GM19025 (cell line): ENCODE measurements at regions not wholly inside any gene's neighbourhood (a gene's known extent, or its start where the extent isn't known, plus 50 kb on each side); places are given as distances from the start of the nearest gene placed in this dataset.

Source experiments
- ATAC-seq: cut with Tn5 transposase; IDR thresholded peaks from one replicate; pipeline ENCODE4 v1.9.1; 2021; ENCODE audit warnings: mild to moderate bottlenecking, low read depth, moderate library complexity; ENCODE audit not compliant: unreplicated experiment

DNA sequence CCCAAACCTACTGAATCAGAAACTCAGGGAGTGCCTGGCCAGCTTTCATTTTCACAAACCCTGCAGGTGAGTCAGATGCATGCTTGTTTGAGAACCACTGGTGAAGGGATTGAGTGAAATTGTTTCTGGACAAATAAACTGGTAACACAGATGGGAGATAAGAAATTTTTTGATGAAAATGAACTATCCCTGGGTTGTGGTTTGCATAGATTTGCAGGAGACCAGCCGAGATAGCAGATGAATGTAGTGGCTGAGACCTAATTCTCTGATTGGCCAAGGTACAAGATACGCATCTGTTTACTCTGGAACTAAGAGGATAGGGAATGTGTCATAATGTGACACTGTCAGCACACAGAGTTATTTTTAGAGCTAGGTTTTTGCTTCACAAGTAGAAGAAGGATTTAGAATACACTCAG is 117.8 kb upstream of the NOCT start:
- ATAC-seq, result no peak

DNA sequence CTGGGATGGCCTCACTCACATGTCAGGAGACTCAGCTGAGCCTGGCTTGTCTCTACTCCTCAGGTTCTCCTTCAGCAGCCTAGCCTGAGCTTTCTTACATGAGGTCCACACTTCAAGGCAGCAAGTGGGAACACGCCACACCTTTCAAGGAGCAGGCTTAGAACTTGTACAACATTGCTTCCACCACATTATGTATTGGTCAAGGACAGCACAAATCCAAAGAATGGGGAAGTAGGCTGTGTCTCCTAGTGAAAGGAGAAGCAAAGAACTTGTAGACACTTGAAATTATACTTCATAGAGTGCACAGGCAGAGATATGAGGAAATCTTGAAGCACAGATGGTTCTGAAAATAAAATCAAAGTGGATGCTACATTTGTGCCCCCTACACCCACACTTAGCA is 120.9 kb upstream of the NOCT start:
- ATAC-seq, result no peak

GRCh38 chr4:138894011-138894410 is 121.6 kb upstream of the NOCT start:
- ATAC-seq, result no peak

DNA sequence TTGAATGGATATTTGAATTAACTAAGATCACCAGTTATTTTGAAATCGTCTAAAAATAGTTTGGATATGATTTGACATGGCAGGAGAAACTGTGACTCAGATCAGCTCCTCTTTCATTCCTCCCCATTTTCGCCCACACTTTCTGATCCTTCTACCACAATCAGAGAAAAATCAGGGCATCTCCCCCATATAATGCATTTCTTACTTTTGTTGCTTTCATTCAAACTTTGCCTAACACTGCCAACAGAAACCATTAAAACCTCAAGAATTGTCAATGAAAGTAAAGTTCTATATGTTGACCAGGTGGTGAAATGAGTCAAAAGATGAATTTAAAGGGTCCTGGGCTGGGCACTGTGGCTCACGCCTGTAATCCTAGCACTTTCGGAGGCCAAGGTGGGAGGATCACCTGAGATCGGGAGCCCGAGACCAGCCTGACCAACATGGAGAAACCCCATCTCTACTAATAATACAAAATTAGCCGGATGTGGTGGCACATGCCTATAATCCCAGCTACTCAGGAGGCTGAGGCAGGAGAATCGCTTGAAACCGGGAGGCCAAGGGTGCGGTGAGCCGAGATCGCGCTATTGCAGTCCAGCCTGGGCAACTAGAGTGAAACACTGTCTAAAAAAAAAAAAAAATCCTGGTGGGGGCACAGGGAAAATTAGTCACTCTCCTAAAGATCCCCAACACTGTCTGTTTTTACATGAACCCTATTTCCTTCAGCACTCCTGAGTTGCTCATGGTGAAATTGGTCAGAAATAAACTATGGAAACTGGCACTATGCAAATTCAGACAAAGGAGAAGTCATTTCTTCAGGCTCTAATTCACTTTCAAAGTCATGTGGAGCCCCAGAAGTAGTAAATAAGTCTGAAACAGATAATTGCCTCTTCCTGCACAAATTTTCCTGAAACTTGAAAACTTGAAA is 122.8 kb upstream of the NOCT start:
- ATAC-seq, result no peak

GRCh38 chr4:138891631-138892031 is 124.0 kb upstream of the NOCT start:
- ATAC-seq, result no peak

GRCh38 chr4:138890891-138891570 is 124.5 kb upstream of the NOCT start:
- ATAC-seq, result no peak

DNA sequence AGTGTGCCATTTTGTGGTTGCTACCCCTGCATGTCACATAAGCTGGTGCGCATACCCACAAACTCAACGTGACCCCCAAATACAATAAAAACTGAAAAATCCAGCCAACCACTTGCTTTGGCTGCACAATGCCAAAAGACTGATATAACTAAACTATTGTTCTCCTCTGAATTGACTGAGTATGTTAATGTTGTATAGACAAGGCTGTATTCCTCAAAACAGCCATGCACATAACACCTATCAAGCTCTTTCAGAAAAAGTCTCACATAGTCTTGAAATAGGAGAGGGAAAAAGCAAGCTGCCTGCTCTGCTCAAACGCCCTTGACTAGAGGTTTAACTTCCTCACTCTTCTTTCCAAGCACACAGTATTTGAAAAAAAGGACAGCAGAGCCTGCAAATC is 126.4 kb upstream of the NOCT start:
- ATAC-seq, result no peak

DNA sequence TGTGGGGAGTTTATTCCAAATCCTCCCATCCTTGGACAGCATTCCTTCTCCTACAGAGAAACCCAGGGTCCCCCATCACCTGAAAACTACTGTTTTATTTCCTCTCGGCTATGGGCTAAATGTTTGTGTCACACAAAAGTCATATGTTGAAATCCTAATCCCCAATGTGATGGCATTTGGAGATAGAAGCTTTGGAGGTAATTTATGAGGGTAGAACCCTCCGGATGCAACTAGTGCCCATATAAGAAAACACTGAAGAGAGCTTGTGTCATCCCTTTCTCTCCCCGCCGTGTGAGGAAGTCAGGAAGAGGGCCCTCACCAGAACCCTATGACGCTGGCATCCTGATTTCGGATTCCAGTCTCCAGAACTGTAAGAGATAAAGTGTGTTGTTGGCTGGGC is 127.8 kb upstream of the NOCT start:
- no peak for ATAC-seq

DNA sequence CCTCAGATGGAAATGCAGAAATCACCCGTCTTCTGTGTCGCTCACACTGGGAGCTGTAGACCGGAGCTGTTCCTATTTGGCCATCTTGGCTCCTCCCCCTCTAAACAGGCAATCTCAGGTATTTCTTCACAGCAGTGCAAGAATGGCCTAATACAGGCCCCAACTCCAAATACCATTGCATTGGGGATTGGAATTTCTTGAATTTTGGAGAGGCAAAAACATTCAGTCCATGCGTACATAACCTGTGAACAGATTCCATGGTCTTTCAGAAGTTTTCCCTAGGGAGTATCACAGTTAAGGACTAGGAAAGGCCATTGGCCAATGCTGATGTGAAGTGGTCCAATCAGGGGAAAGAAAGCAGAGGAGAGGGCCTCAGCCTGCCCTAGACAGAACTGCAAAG is 128.2 kb upstream of the NOCT start:
- ATAC-seq, result no peak

DNA sequence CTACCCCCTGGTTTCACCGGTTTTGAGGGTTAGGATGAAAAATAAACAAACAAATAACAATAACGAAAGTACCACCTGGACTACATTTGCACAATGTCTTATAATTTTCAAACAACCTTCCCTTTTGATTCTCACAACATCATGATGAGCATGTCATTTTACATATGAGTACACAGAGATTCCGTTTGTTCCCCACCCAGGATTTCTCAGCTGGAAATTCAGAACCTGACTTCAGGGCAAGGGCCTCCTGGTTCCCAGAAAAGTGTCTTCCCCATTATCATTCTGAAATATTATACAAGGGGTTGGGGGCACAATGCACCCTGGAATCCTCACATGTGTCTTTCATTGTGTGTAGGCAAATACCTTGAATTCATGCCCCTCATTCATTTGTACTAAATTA is 135.8 kb upstream of the NOCT start:
- no peak for ATAC-seq

DNA sequence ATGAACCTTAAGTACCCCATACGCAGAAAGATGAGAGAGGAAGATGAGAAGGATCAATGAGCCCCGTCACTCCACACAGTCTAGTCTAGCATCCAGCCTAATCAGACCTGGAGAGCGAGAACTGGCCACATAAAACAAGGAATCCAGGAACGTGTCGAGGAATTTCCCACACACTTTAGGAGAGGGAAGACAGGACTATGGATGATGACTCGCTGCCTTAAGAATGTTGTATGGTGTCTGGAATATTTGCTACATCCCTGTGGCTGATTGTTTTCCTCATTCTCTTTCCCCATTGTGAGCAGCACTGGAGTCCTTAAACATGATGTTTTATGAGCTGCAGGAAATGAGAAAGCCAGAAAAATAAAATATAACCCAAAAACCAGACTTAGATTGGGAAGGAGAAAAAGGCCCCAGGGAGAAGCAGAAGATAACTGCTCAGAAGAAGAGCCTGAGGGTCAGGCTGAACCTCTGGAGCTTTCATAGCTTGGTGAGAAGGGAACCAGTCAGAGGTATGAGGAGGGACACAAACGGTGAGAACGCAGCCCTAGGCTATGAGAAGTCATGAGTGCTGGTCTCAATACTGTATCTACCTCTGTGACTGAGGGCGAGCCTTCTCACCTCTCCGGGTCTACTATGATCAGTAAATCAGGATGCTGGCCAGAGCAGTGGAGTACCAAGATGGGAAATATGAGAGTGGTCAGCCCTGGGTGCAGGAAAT is 139.5 kb upstream of the NOCT start:
- no peak for ATAC-seq

- no peak for ATAC-seq
These were observed 144.1 kb upstream of the NOCT start for GRCh38 chr4:138871555-138871875.

DNA sequence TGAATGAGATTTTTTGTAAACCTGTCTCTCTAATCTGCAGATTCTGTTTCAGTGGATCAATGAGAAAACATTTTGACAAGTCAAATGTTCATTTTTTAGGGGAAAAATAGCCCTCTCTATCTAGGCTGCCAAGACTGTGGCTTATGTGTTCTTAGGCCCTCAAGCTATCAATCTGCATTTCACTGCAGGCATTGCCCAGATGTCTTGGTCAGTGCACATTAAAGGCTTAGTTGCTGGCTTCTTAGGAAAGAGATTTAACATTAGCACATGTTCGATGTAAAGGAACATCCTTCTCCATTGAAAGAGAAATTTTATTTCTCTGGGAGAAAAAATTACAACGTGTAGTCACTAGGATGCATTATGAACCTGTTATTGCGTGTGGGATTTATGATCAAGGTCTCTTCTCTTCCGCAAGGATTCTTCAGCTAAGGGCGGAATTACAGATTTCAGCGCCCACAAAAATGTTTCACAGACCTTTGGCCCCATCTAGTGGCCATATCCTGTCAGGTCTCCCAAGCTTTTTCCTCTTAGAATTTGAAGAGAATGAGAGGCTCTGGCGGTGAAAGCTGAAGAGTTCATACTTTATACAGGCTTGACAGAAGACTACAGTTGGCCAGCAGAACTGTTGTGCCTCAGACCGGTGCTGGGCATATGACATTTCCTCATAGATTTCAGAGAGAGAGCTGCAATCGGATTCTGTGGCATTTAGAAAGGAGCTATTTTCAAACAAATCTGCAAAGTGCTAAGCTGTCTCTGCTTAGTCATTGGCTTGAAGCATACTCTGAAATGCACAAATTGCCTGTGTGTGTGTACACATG is 144.6 kb upstream of the NOCT start:
- no peak for ATAC-seq

GRCh38 chr4:138869631-138870030 is 145.9 kb upstream of the NOCT start:
- ATAC-seq, result no peak

DNA sequence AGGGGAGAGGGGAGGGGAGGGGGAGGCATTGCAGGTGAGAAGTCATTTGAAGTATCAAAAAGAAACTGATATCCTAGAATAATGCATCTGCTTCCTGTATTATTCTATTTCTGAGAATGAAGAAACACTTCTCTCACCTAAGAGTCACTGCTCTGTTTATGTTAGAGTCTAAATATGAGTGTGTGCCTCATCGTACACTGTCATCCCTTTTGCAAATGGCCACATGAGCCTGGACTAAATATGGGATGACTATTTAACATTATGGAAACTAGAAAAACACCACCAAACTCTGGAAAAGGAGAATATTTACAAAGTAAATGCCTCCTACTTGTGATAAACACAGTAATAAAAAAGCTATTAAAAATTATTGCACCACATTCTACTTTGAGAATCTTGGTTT is 146.4 kb upstream of the NOCT start:
- no peak for ATAC-seq

DNA sequence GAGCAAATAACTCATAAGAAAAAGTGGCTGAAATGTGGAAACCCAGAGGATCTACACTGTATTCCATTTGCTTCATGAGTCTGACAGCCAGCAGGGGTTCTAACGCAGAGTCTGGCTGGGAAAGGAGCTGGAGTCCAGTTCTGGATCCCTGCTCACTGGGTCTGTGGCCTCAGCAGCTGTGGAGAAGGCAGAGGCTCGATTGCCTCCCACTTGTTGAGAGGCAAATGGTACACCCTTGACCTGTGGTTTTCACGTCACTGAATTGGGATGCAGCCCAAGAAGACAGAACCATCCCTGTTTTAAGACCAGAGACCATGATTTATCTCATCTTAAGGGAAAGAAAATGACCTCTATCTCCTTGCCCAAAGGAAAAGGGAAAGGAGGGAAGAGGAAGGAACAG is 147.0 kb upstream of the NOCT start:
- no peak for ATAC-seq

DNA sequence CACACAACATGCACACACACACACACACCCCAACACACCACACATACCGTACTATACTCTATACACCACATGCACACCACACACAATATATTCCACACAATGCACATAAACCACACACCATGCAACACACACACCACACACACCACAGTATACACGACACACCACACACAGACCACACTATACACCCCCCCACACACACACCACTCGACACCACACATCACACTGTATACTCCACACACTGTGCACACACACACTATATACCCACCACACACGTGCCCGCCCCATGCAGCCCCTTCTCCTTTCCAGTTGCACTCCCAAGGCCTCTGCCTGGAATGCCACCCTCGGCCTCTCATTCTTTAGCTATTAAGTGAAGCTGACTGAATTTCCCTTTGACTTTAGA is 148.2 kb upstream of the NOCT start:
- no peak for ATAC-seq

DNA sequence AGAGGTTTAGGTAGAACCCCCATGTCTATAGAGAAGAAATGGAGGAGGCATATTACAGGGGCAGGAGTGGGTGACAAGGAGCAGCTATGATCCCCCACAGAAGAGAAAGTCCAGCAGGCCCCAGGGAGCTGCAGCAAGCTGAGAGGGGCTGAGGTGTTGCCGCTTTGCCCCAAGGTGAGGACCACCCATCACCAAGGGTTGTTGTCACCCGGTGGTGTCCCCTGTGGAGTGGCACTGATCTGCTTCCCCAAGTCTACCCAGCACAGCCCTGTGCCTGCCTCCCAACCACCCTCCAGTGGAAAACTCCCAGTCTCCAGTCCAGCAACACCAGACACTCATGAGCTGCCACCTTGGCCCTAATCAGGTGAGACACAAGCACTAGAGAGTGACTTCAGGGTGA is 149.3 kb upstream of the NOCT start:
- ATAC-seq, result no peak

DNA sequence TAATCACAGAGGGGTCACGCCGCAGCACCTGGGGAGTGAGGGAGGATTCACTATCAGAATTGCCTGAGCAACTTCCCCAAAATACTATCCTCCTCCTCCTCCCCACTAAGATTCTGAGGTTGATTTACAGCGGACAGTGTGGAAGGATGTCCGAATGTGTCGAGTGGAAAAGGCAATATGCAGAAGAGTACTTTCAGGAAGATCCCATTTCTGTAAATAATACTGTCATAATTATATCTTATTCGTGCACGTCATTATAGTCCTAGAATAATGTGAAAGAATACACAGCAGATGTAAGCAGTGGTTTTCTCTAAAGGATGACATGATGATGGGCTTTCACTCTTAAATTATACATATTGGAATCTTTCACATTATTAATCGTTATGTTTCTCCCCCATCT is 149.8 kb upstream of the NOCT start:
- no peak for ATAC-seq

DNA sequence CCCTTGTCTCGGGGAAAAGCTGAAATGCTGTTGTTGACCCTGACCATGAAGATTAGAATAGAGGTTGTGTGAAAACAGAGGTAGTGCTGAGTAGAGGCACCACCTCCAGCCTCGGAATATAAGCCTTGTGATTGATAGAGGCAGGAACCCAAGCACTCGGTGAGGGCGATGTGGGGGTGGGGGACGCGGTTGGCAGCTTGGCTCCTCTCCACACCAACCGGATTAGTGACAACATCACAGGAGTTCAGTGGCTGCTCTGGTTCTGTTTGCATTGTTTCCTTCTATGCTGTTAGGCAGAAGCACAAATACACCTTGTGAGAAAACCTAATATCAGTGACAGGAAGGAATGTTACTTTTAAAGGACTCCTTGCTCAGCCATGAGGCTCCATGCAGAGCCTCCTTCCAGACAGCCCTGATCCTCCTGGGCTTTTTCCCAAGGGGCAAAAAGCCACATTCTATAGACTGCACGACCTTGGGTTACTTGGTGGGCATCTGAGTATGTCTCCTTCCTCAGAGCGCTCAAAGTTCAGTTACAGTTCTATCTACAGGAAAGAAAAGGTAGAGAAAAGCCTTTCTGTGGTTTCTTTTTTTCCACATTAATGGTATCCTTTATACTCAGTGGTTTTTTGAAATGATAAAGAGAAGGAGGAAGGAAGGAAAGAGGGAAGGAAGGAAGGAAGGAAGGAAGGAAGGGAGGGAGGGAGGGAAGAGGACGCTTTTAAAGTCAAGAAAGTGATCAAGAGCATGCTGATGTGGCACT is 150.4 kb upstream of the NOCT start:
- ATAC-seq, result no peak
